Tibial nerve (tissue), 3 donors: ENCODE measurements at regions not wholly inside any gene's neighbourhood (a gene's known extent, or its start where the extent isn't known, plus 50 kb on each side); places are given as distances from the start of the nearest gene placed in this dataset.

Experiments used
- POLR2A ChIP-seq, 2 donors: fragments of 450-650 bp; IDR thresholded peaks; one replicate each; pipeline ENCODE4 v1.6.1; 2017; ENCODE audit warnings: antibody characterized with exemption in 2 of 2, mild to moderate bottlenecking in 2 of 2, moderate library complexity in 2 of 2
- TF ChIP-seq, protein P1 (sequence below), 5 experiments: fragments of 200-600 bp in 3 of 5; fragments of 450-650 bp in 2 of 5; sonication (generic) in 3 of 5; IDR thresholded peaks; one replicate each; pipeline ENCODE4 v1.5.1; 2016 to 2019; ENCODE audit warnings: antibody characterized with exemption in 5 of 5, mild to moderate bottlenecking in 3 of 5, moderate library complexity in 2 of 5

- no peak for TF ChIP-seq POLR2A (IDR thresholded peaks at IDR 0.05)
- TF ChIP-seq, protein P1, sequence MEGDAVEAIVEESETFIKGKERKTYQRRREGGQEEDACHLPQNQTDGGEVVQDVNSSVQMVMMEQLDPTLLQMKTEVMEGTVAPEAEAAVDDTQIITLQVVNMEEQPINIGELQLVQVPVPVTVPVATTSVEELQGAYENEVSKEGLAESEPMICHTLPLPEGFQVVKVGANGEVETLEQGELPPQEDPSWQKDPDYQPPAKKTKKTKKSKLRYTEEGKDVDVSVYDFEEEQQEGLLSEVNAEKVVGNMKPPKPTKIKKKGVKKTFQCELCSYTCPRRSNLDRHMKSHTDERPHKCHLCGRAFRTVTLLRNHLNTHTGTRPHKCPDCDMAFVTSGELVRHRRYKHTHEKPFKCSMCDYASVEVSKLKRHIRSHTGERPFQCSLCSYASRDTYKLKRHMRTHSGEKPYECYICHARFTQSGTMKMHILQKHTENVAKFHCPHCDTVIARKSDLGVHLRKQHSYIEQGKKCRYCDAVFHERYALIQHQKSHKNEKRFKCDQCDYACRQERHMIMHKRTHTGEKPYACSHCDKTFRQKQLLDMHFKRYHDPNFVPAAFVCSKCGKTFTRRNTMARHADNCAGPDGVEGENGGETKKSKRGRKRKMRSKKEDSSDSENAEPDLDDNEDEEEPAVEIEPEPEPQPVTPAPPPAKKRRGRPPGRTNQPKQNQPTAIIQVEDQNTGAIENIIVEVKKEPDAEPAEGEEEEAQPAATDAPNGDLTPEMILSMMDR (IDR thresholded peaks at IDR 0.05): no peak
These were observed 55.5 kb upstream of the BDKRB2 start for GRCh38 chr14:96149131-96149530.
